ENCODE measurements at regions not wholly inside any gene's neighbourhood (a gene's known extent, or its start where the extent isn't known, plus 50 kb on each side); places are given as distances from the start of the nearest gene placed in this dataset.

GRCh38 chr10:25696013-25696708 is 237.9 kb upstream of the MYO3A start:
- DNase-seq (ENCODE audit: insufficient read length, low spot score) (no peak), FAIRE-seq (no peak)
- no peak for TF ChIP-seq CTCF (IDR thresholded peaks at IDR 0.05; ENCODE audit: insufficient read depth, missing control alignments)

- DNase-seq (ENCODE audit: insufficient read length, low spot score), result no peak
- FAIRE-seq, result no peak
- TF ChIP-seq CTCF (IDR thresholded peaks at IDR 0.05; ENCODE audit: insufficient read depth, missing control alignments), result no peak
Measured at GRCh38 chr10:25697412-25697811, 236.6 kb upstream of the MYO3A start.

- FAIRE-seq (no peak), DNase-seq (ENCODE audit: insufficient read length, low spot score) (no peak)
- TF ChIP-seq CTCF (IDR thresholded peaks at IDR 0.05; ENCODE audit: insufficient read depth, missing control alignments), result no peak
Measured at GRCh38 chr10:25698638-25699037, 235.4 kb upstream of the MYO3A start.

- DNase-seq (ENCODE audit: insufficient read length, low spot score) (no peak), FAIRE-seq (no peak)
- no peak for TF ChIP-seq CTCF (IDR thresholded peaks at IDR 0.05; ENCODE audit: insufficient read depth, missing control alignments)
Measured at GRCh38 chr10:25699631-25700030, 234.4 kb upstream of the MYO3A start.

- DNase-seq (ENCODE audit: insufficient read length, low spot score), result no peak
- TF ChIP-seq CTCF (IDR thresholded peaks at IDR 0.05; ENCODE audit: insufficient read depth, missing control alignments), result no peak
- FAIRE-seq, result no peak
Measured at GRCh38 chr10:25701652-25702051, 232.4 kb upstream of the MYO3A start.

GRCh38 chr10:25704622-25705021 is 229.4 kb upstream of the MYO3A start:
- FAIRE-seq (no peak), DNase-seq (ENCODE audit: insufficient read length, low spot score) (no peak)
- TF ChIP-seq CTCF (IDR thresholded peaks at IDR 0.05; ENCODE audit: insufficient read depth, missing control alignments), result no peak

GRCh38 chr10:25707572-25707971 is 226.5 kb upstream of the MYO3A start:
- FAIRE-seq, result peak; percentile 35
- no peak for DNase-seq (ENCODE audit: insufficient read length, low spot score)
- no peak for TF ChIP-seq CTCF (IDR thresholded peaks at IDR 0.05; ENCODE audit: insufficient read depth, missing control alignments)

All from D721Med (cell line).